ENCODE measurements at regions not wholly inside any gene's neighbourhood (a gene's known extent, or its start where the extent isn't known, plus 50 kb on each side); places are given as distances from the start of the nearest gene placed in this dataset.
"Not testable (repeated sequence)": the region's sequence is repeated elsewhere in the genome, so short reads cannot be mapped to it uniquely, and the experiment has no call there.

DNA sequence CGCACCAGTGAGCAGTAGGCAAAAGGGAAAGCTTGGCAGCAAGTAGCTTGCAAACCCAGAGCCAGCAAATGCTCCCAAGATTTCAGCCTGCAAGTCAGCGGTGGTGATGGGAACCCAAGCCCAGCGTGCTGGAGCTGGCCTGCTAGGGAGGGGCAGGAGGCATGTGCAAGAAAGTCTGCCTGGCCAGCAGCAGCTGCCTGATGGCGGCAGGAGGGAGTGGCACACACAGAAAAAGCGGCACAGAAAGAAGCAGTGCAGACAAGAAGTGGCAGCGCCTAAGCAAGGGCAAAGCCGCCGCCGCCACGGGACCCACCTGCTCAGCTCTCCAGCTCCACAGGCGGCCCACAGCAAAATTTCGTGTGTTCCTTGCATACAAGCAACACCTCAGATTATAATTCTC is 1206.5 kb upstream of the PABPC4L start:
- no peak for DNase-seq (ENCODE audit: low read depth)
- Histone ChIP-seq H3K36me3 (ENCODE audit: control insufficient read depth, insufficient read depth, low read length) (no peaks in the 10 kb centered on the region), H3K4me3 (ENCODE audit: low read depth, low read length) (no peak overlapping the region), H3K27me3 (ENCODE audit: control insufficient read depth, insufficient read depth, low read length) (no peaks in the 10 kb centered on the region)
- TF ChIP-seq, protein P1, sequence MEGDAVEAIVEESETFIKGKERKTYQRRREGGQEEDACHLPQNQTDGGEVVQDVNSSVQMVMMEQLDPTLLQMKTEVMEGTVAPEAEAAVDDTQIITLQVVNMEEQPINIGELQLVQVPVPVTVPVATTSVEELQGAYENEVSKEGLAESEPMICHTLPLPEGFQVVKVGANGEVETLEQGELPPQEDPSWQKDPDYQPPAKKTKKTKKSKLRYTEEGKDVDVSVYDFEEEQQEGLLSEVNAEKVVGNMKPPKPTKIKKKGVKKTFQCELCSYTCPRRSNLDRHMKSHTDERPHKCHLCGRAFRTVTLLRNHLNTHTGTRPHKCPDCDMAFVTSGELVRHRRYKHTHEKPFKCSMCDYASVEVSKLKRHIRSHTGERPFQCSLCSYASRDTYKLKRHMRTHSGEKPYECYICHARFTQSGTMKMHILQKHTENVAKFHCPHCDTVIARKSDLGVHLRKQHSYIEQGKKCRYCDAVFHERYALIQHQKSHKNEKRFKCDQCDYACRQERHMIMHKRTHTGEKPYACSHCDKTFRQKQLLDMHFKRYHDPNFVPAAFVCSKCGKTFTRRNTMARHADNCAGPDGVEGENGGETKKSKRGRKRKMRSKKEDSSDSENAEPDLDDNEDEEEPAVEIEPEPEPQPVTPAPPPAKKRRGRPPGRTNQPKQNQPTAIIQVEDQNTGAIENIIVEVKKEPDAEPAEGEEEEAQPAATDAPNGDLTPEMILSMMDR (IDR thresholded peaks at IDR 0.05; ENCODE audit: insufficient read depth, low read length, poor library complexity, severe bottlenecking): no peak

DNA sequence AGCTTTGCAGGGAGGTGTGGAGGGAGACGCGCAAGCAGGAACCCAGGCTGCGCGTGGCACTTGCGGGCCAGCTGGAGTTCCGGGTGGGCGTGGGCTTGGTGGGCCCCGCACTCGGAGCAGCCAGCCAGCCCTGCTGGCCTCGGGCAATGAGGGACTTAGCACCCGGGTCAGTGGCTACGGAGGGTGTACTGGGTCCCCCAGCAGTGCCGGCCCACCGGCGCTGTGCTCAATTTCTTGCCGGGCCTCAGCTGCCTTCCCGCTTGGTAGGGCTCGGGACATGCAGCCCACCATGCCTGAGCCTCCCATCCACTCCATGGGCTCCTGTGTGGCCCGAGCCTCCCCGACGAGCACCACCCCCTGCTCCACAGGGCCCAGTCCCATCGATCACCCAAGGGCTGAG is 1205.0 kb upstream of the PABPC4L start:
- not testable (repeated sequence) for H3K4me3 ChIP-seq (ENCODE audit: low read depth, low read length); DNase-seq (ENCODE audit: low read depth); H3K36me3 ChIP-seq (ENCODE audit: control insufficient read depth, insufficient read depth, low read length); H3K27me3 ChIP-seq (ENCODE audit: control insufficient read depth, insufficient read depth, low read length)

DNA sequence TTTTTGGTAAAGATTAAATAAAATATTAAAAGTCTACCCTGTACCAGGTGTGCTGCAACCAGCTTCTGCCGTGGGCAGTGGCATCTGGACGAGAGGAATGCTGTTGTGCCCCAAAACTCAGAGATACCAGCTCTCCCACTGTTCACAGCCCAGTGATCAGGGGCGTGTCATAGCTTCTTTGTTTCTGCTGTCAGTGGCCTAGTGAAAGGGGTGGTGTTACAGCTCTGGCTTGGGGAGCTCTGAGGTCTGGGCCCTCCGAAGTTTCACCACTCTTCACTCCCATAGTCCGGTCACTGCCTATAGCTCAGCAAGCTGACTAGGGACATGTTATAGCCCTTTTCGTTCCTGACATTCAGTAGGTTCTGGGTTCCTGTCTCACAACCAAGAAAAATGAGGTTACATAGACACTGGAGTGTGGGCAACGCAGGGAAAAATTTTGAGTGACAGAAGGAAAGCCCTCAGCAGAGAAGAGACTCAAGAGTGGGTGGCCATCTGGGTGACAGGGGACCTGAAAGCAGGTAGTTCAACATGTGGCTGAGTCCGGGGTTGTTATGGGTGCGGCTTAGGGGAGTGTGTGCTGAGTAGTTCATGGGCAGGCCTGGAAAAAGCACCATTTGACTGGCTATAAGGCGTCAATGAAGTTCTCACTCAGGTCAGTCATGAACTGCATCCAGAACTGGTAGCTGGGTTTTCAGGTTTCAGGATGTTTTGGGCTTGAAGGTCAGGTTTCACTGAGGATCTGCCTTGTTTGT is 1184.4 kb upstream of the PABPC4L start:
- no peak overlapping the region for H3K4me3 ChIP-seq (ENCODE audit: low read depth, low read length)
- no peaks in the 10 kb centered on the region for H3K36me3 ChIP-seq (ENCODE audit: control insufficient read depth, insufficient read depth, low read length)
- H3K27me3 ChIP-seq (ENCODE audit: control insufficient read depth, insufficient read depth, low read length): no peaks in the 10 kb centered on the region
- TF ChIP-seq, protein P1 (IDR thresholded peaks at IDR 0.05; ENCODE audit: insufficient read depth, low read length, poor library complexity, severe bottlenecking): no peak
- DNase-seq (ENCODE audit: low read depth): no peak

DNA sequence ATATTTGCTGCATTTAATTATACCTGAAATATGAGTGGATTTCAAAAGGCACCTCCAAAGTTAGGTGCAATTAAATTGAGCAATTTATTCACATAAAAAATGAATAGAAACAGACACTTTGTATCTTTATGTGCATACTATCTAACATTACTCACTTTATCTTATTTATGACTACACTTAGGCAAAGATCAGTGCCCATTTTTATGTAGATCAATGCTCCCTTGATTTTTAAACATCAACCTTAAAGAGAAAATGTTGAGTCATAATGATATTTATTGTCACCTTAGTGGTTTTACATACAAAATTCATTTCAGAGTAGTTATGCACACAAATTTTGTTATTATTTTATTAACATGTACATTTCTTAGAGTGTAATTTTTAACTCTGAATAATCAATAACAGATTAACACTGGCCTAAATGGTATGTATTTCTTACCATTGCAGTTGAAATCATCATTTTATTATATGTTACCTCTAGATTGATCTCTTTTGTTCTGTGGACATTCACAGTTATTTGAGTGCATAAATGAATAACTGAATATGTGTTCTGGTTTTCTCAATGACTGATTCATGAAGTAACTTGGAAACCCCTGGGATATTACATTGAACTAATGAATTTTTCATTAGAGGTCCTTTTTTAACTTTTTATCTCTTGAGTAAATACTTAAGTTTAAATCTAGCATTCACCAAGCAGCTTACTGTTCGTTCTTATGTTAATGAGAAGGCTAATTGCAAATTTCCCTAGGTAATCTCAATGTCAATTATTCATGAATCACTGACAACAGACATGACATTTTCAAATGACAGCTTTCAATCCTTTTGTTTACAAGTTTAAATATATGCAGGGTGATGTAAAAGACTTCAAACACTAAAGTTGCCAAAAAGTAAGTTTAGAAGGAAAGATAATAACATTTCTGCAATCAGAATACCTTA is 1182.0 kb upstream of the PABPC4L start:
- Histone ChIP-seq H3K4me3 (ENCODE audit: low read depth, low read length) (no peak overlapping the region), H3K36me3 (ENCODE audit: control insufficient read depth, insufficient read depth, low read length) (no peaks in the 10 kb centered on the region), H3K27me3 (ENCODE audit: control insufficient read depth, insufficient read depth, low read length) (no peaks in the 10 kb centered on the region)
- TF ChIP-seq, protein P1 (IDR thresholded peaks at IDR 0.05; ENCODE audit: insufficient read depth, low read length, poor library complexity, severe bottlenecking): no peak
- DNase-seq (ENCODE audit: low read depth): no peak

DNA sequence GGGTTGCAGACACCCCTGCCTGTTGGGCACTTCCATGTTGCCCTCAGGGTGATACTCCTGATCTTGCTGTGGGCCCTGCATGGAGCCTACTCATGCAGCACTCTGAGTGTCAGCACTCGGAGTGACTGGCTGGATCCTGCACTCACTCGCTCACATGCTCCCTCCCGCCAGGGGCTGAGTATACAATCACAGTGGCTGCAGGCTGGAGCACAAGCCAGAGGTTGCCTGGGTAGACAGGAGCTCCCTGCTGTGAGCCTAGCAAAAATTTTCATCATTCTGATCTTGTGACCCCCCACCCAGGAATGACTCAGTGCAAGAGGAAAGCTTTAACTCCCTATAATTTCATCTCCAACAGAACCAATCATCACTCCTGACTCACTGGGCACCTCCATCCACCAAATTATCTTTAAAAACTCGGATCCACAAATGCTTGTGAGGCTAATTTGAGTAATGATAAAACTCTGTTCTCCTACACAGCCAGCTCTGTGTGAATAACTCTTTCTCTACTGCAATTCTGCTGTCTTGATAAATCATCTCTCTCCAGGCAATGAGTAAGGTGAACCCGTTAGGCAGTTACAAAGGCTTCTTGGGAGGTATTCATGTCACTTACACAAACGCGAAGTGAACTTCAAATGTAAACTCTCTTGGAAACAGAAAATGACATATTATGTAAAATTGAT is 1180.8 kb upstream of the PABPC4L start:
- Histone ChIP-seq H3K36me3 (ENCODE audit: control insufficient read depth, insufficient read depth, low read length) (no peaks in the 10 kb centered on the region), H3K4me3 (ENCODE audit: low read depth, low read length) (no peak overlapping the region), H3K27me3 (ENCODE audit: control insufficient read depth, insufficient read depth, low read length) (no peaks in the 10 kb centered on the region)
- TF ChIP-seq, protein P1 (IDR thresholded peaks at IDR 0.05; ENCODE audit: insufficient read depth, low read length, poor library complexity, severe bottlenecking): no peak
- DNase-seq (ENCODE audit: low read depth): no peak

DNA sequence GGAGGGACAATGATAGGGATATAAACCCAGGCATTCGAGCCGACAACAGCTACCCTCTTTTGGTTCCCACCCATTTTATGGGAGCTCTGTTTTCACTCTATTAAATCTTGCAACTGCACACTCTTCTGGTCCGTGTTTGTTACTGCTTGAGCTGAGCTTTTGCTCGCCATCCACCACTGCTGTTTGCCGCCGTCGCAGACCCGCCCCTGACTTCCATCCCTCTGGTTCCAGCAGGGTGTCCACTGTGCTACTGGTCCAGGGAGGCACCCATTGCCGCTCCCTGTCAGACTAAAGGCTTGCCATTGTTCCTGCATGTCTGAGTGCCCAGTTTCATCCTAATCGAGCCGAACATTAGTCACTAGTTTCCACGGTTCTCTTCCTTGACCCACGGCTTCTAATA is 1170.5 kb upstream of the PABPC4L start:
- TF ChIP-seq, protein P1 (IDR thresholded peaks at IDR 0.05; ENCODE audit: insufficient read depth, low read length, poor library complexity, severe bottlenecking): no peak
- no peak overlapping the region for H3K4me3 ChIP-seq (ENCODE audit: low read depth, low read length)
- H3K27me3 ChIP-seq (ENCODE audit: control insufficient read depth, insufficient read depth, low read length): no peaks in the 10 kb centered on the region
- no peaks in the 10 kb centered on the region for H3K36me3 ChIP-seq (ENCODE audit: control insufficient read depth, insufficient read depth, low read length)
- DNase-seq (ENCODE audit: low read depth): no peak

Measured in kidney epithelial cell (primary cell).